PC-9 (cell line): ENCODE measurements at regions not wholly inside any gene's neighbourhood (a gene's known extent, or its start where the extent isn't known, plus 50 kb on each side); places are given as distances from the start of the nearest gene placed in this dataset.

Experiments
- EZH2 ChIP-seq: fragments of 200-600 bp; sonication (generic); IDR thresholded peaks from 2 replicates; pipeline ENCODE4 v1.8.0; 2017; ENCODE audit warnings: antibody characterized with exemption, low read depth
- TF ChIP-seq, protein P1 (sequence below): fragments of 200-600 bp; sonication (generic); conservative IDR thresholded peaks from 2 replicates; pipeline ENCODE4 v1.6.1; 2017; ENCODE audit warnings: mixed run types, antibody characterized with exemption, mild to moderate bottlenecking, moderate library complexity

DNA sequence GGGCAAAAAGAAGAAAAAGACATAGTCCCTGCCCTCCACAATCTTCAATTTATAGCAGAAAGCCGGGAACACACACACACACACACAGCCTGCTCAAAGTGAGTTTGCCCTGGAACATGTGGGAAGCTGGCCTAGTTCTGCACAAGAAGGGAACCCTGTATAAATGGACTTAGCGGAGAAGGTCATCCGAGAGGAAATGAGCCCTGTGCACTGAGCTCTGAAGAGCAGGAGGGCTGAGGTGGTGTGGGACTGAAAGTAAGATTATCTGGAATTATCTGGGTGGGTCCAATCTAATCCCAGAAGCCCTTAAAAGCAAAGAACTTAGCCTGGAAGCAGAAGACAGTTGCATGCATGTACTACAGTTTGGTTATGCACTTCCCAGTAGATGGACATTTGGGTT, 90.0 kb upstream of the CTSV start:
- TF ChIP-seq, protein P1, sequence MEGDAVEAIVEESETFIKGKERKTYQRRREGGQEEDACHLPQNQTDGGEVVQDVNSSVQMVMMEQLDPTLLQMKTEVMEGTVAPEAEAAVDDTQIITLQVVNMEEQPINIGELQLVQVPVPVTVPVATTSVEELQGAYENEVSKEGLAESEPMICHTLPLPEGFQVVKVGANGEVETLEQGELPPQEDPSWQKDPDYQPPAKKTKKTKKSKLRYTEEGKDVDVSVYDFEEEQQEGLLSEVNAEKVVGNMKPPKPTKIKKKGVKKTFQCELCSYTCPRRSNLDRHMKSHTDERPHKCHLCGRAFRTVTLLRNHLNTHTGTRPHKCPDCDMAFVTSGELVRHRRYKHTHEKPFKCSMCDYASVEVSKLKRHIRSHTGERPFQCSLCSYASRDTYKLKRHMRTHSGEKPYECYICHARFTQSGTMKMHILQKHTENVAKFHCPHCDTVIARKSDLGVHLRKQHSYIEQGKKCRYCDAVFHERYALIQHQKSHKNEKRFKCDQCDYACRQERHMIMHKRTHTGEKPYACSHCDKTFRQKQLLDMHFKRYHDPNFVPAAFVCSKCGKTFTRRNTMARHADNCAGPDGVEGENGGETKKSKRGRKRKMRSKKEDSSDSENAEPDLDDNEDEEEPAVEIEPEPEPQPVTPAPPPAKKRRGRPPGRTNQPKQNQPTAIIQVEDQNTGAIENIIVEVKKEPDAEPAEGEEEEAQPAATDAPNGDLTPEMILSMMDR = no peak
- TF ChIP-seq EZH2 = no peak
